Omental fat pad (tissue), 3 donors: ENCODE measurements at regions not wholly inside any gene's neighbourhood (a gene's known extent, or its start where the extent isn't known, plus 50 kb on each side); places are given as distances from the start of the nearest gene placed in this dataset.
"Not testable (repeated sequence)": the region's sequence is repeated elsewhere in the genome, so short reads cannot be mapped to it uniquely, and the experiment has no call there.

Experiments used
- ATAC-seq: fragments of 150-250 bp; one replicate; pipeline ENCODE4 v1.9.1; 2016; ENCODE audit warnings: mild to moderate bottlenecking, moderate library complexity; ENCODE audit not compliant: low FRiP score
- DNase-seq: peaks from one replicate; pipeline ENCODE4 v3.0.0-alpha.2; 2019; ENCODE audit warnings: low spot score
- CTCF ChIP-seq, 3 donors: fragments of 450-650 bp; IDR thresholded peaks; one replicate each; pipeline ENCODE4 v1.5.1; 2016 to 2017; ENCODE audit warnings: antibody characterized with exemption in 3 of 3, mild to moderate bottlenecking in 3 of 3, moderate library complexity in 2 of 3

GRCh38 chr3:20503394-20504082 lies 317.5 kb upstream of the SGO1 start:
- no peak for TF ChIP-seq CTCF (IDR thresholded peaks at IDR 0.05)
- DNase-seq (no peak), ATAC-seq (no peak)

GRCh38 chr3:20490996-20491395 lies 305.0 kb upstream of the SGO1 start:
- DNase-seq (no peak), ATAC-seq (no peak)
- no peak for TF ChIP-seq CTCF (IDR thresholded peaks at IDR 0.05)

- DNase-seq (no peak), ATAC-seq (no peak)
- no peak for TF ChIP-seq CTCF (IDR thresholded peaks at IDR 0.05)
Observed at GRCh38 chr3:20488151-20488550, 302.1 kb upstream of the SGO1 start.

GRCh38 chr3:20484126-20484525 lies 298.1 kb upstream of the SGO1 start:
- ATAC-seq (no peak), DNase-seq (no peak)
- no peak for TF ChIP-seq CTCF (IDR thresholded peaks at IDR 0.05)

GRCh38 chr3:20482350-20482749 lies 296.3 kb upstream of the SGO1 start:
- DNase-seq = no peak
- ATAC-seq = no peak

GRCh38 chr3:20480786-20481365 lies 294.9 kb upstream of the SGO1 start:
- DNase-seq (no peak), ATAC-seq (no peak)
- no peak for TF ChIP-seq CTCF (IDR thresholded peaks at IDR 0.05)

More at GRCh38 chr3:20482350-20482749, 296.3 kb upstream of the SGO1 start:
- no peak for TF ChIP-seq CTCF (IDR thresholded peaks at IDR 0.05)

- no peak for TF ChIP-seq CTCF (IDR thresholded peaks at IDR 0.05)
- no peak for DNase-seq
- no peak for ATAC-seq
Observed at GRCh38 chr3:20478436-20478835, 292.4 kb upstream of the SGO1 start.

- not testable (repeated sequence) for ATAC-seq, DNase-seq
Observed at GRCh38 chr3:20464237-20464636, 278.2 kb upstream of the SGO1 start.
